K562 (cell line): ENCODE measurements at regions not wholly inside any gene's neighbourhood (a gene's known extent, or its start where the extent isn't known, plus 50 kb on each side); places are given as distances from the start of the nearest gene placed in this dataset.

ENCODE experiments used
- ATAC-seq: fragments of 200-7000 bp; cut with Tn5 transposase; 3 replicates; pipeline ENCODE4 v1.9.1; 2020; ENCODE audit warnings: moderate library complexity
- BruUV-seq: library from RNA; stranded (reverse); fragments of 400-500 nt; replicated peaks from 2 replicates; lab custom pipeline; 2021; lab: Mats Ljungman, UMichigan
- CTCF ChIA-PET: fragments of 300-600 bp; formaldehyde crosslinking; extraction: SDS; loops from one replicate; lab custom pipeline; 2021; ENCODE audit warnings: low intra/inter-chr PET ratio; lab: Yijun Ruan, JAX
- POLR2A ChIA-PET: fragments of 300-600, 350-650 bp; sonication (Branson Sonifier 250); formaldehyde crosslinking; extraction: SDS; loops from one replicate; lab custom pipeline; 2021; ENCODE audit warnings: antibody characterized with exemption, inconsistent platforms; lab: Yijun Ruan, JAX
- DNase-seq, 4 experiments: peaks; one replicate each; pipeline versions ENCODE4 v3.0.0 to v3.0.0-alpha.2; 2011 to 2018; ENCODE audit warnings: low spot score in 3 of 4, mixed read lengths in 3 of 4; ENCODE audit errors: extremely low read depth in 1 of 4
- FAIRE-seq: peaks from 2 replicates; lab custom pipeline; 2011; peaks lifted over from hg19 to GRCh38; lab: Jason Lieb, UNC
- H2AFZ ChIP-seq: 2 replicates; pipeline ENCODE4 v1.6.0; 2011; ENCODE audit warnings: low read depth, low read length, control low read depth, inconsistent platforms
- H3K27ac ChIP-seq: fragments of 200-600 bp; 3 replicates; pipeline ENCODE4 v1.8.0; 2011; ENCODE audit warnings: low read depth, mild to moderate bottlenecking, control low read depth, inconsistent platforms, low read length, moderate library complexity, mixed read lengths; ENCODE audit errors: extremely low read depth
- H3K27me3 ChIP-seq, 2 experiments: fragments of 300-600 bp in 1 of 2; 2 replicates in 1 of 2; 3 replicates in 1 of 2; pipeline versions ENCODE4 v1.6.0 to v1.8.0; 2011; ENCODE audit warnings: inconsistent platforms in 2 of 2, low read length in 2 of 2, mild to moderate bottlenecking in 1 of 2, mixed read lengths in 1 of 2, moderate library complexity in 1 of 2; ENCODE audit not compliant: control insufficient read depth in 2 of 2, insufficient read depth in 2 of 2
- H3K36me3 ChIP-seq: fragments of 300-600 bp; 3 replicates; pipeline ENCODE4 v1.8.0; 2011; ENCODE audit warnings: mild to moderate bottlenecking, low read length, inconsistent platforms; ENCODE audit not compliant: control insufficient read depth, insufficient read depth
- H3K4me1 ChIP-seq, 2 experiments: fragments of 200-600 bp in 1 of 2; replicated peaks in 1 of 2; 2 replicates in 1 of 2; 3 replicates in 1 of 2; pipeline versions ENCODE4 v1.5.1 to v1.8.0; 2011; ENCODE audit warnings: inconsistent platforms in 2 of 2, low read length in 2 of 2, mild to moderate bottlenecking in 1 of 2, mixed read lengths in 1 of 2, moderate library complexity in 1 of 2; ENCODE audit not compliant: control insufficient read depth in 2 of 2, insufficient read depth in 2 of 2
- H3K4me2 ChIP-seq: 2 replicates; pipeline ENCODE4 v1.6.1; 2011; ENCODE audit warnings: low read length, control low read depth, inconsistent platforms, mixed read lengths; ENCODE audit not compliant: insufficient read depth
- H3K4me3 ChIP-seq: fragments of 200-600 bp; sonication (generic), shearing (Covaris generic); 2 replicates; pipeline ENCODE4 v1.5.1; 2016; ENCODE audit warnings: control low read depth, inconsistent platforms
- H3K79me2 ChIP-seq: fragments of 200-600 bp; 3 replicates; pipeline ENCODE4 v1.8.0; 2011; ENCODE audit warnings: low read length, inconsistent platforms; ENCODE audit not compliant: control insufficient read depth, insufficient read depth
- H3K9ac ChIP-seq, 2 experiments: 2 replicates each; pipeline versions ENCODE4 v1.6.0 to v1.6.1; 2011; ENCODE audit warnings: low read depth in 2 of 2, low read length in 2 of 2, control low read depth in 1 of 2, inconsistent platforms in 1 of 2, mild to moderate bottlenecking in 1 of 2, mixed read lengths in 1 of 2; ENCODE audit not compliant: insufficient read depth in 1 of 2
- H3K9me1 ChIP-seq: one replicate; pipeline ENCODE4 v1.6.0; 2011; ENCODE audit warnings: inconsistent platforms, mild to moderate bottlenecking, low read length, moderate library complexity; ENCODE audit not compliant: control insufficient read depth, insufficient read depth
- H3K9me3 ChIP-seq: replicated peaks from 2 replicates; pipeline ENCODE4 v1.5.1; 2011; ENCODE audit warnings: low read depth, low read length, inconsistent platforms; ENCODE audit not compliant: control insufficient read depth, insufficient read depth
- H4K20me1 ChIP-seq: replicated peaks from 2 replicates; pipeline ENCODE4 v1.6.1; 2011; ENCODE audit warnings: low read length, inconsistent platforms, mixed read lengths; ENCODE audit not compliant: control insufficient read depth, insufficient read depth
- CHD4 ChIP-seq: fragments of 200-600 bp; sonication (generic); IDR thresholded peaks from 3 replicates; pipeline ENCODE4 v1.6.1; 2012; ENCODE audit warnings: low read depth, mild to moderate bottlenecking, mixed read lengths, low read length, inconsistent platforms; ENCODE audit not compliant: insufficient read depth, insufficient replicate concordance, poor library complexity, severe bottlenecking
- GABPB2 ChIP-seq: fragments of 250-450 bp; sonication (Bioruptor Pico); conservative IDR thresholded peaks from 2 replicates; pipeline ENCODE4 v1.5.1; 2021; ENCODE audit warnings: mild to moderate bottlenecking
- GTF2A2 ChIP-seq: IDR thresholded peaks from 2 replicates; pipeline ENCODE4 v1.6.1; 2016; ENCODE audit warnings: mild to moderate bottlenecking, missing genetic modification characterization, missing compliant biosample characterization
- HNRNPL ChIP-seq: fragments of 200-400 bp; formaldehyde crosslinking; IDR thresholded peaks from 2 replicates; pipeline ENCODE4 v1.6.1; 2017; ENCODE audit warnings: low read depth, mild to moderate bottlenecking, low read length
- MBD2 ChIP-seq: sonication (generic); IDR thresholded peaks from 2 replicates; pipeline ENCODE4 v1.6.1; 2016; ENCODE audit warnings: low read depth, borderline replicate concordance
- NFYB ChIP-seq: IDR thresholded peaks from 2 replicates; pipeline ENCODE4 v1.6.1; 2011; ENCODE audit warnings: mild to moderate bottlenecking, moderate library complexity; ENCODE audit not compliant: insufficient read length; ENCODE audit errors: extremely low read depth
- POLR2AphosphoS2 ChIP-seq: IDR thresholded peaks from 2 replicates; pipeline ENCODE4 v1.6.1; 2012; ENCODE audit warnings: low read length, improper control_type of control experiment
- PRPF4 ChIP-seq: fragments of 200-400 bp; formaldehyde crosslinking; IDR thresholded peaks from one replicate; pipeline ENCODE4 v1.6.1; 2017; ENCODE audit warnings: low read length, low read depth, mild to moderate bottlenecking; ENCODE audit not compliant: insufficient read depth, poor library complexity, severe bottlenecking
- RBM17 ChIP-seq: fragments of 200-400 bp; formaldehyde crosslinking; IDR thresholded peaks from 2 replicates; pipeline ENCODE4 v1.6.1; 2017; ENCODE audit warnings: low read depth, mild to moderate bottlenecking, low read length, borderline replicate concordance
- RFX5 ChIP-seq: IDR thresholded peaks from 2 replicates; pipeline ENCODE4 v1.6.1; 2011; ENCODE audit warnings: low read depth, mild to moderate bottlenecking, improper control_type of control experiment, low read length
- SIRT6 ChIP-seq: IDR thresholded peaks from one replicate; pipeline ENCODE4 v1.6.1; 2012; ENCODE audit warnings: low read depth, mild to moderate bottlenecking, control low read depth, inconsistent platforms, low read length, moderate library complexity
- SRSF1 ChIP-seq: fragments of 200-400 bp; formaldehyde crosslinking; IDR thresholded peaks from 2 replicates; pipeline ENCODE4 v1.6.1; 2017; ENCODE audit warnings: mild to moderate bottlenecking, low read depth, low read length, moderate library complexity
- STAG1 ChIP-seq: sonication (generic); formaldehyde crosslinking; IDR thresholded peaks from 2 replicates; pipeline ENCODE4 v1.5.0; 2020; ENCODE audit warnings: missing genetic modification reagents, borderline replicate concordance
- TAF7 ChIP-seq: fragments of 450-650 bp; IDR thresholded peaks from 2 replicates; pipeline ENCODE4 v1.6.1; 2016; ENCODE audit warnings: missing genetic modification characterization, missing compliant biosample characterization
- U2AF1 ChIP-seq: fragments of 200-400 bp; formaldehyde crosslinking; optimal IDR thresholded peaks from 2 replicates; pipeline ENCODE3; 2017; ENCODE audit warnings: mild to moderate bottlenecking, low read depth, low read length, moderate library complexity
- WHSC1 ChIP-seq: IDR thresholded peaks from one replicate; pipeline ENCODE4 v1.6.1; 2012; ENCODE audit warnings: low read length, control low read depth, inconsistent platforms
- ZNF23 ChIP-seq: fragments of 250-450 bp; sonication (Bioruptor Pico); IDR thresholded peaks from 2 replicates; pipeline ENCODE4 v1.4.0; 2020; ENCODE audit warnings: mild to moderate bottlenecking
- ZNF239 ChIP-seq: fragments of 250-450 bp; sonication (Bioruptor Pico); IDR thresholded peaks from 2 replicates; pipeline ENCODE4 v1.4.0; 2020; ENCODE audit warnings: mild to moderate bottlenecking
- WGBS: fragments of 100-300 bp; shearing (Covaris generic); methylation state at CpG from one replicate; pipeline ENCODE4 v1.1.6; 2016; ENCODE audit warnings: low coverage, mixed read lengths; ENCODE audit not compliant: insufficient coverage; ENCODE audit errors: missing lambda C conversion rate; 5-methylcytosine and 5-hydroxymethylcytosine counted together
- in situ Hi-C: fragments of 300-500 bp; cut with MboI; formaldehyde crosslinking; loops from 4 replicates; pipeline ENCODE4 v1.15.0; 2018; ENCODE audit warnings: inconsistent platforms, mixed read lengths
- intact Hi-C: fragments of 100-400 bp; cut with micrococcal nuclease; formaldehyde crosslinking; loops from 2 replicates; pipeline ENCODE4 v1.14.2; 2022
- TF ChIP-seq, protein P1 (sequence below): fragments of 250-450 bp; sonication (Bioruptor Pico); IDR thresholded peaks from 2 replicates; pipeline ENCODE4 v1.4.0; 2020; ENCODE audit warnings: mild to moderate bottlenecking, moderate library complexity, borderline replicate concordance
- TF ChIP-seq, protein P2 (sequence below): sonication (generic); formaldehyde crosslinking; IDR thresholded peaks from 2 replicates; pipeline ENCODE4 v1.9.0; 2022; ENCODE audit warnings: mild to moderate bottlenecking, missing genetic modification reagents

DNA sequence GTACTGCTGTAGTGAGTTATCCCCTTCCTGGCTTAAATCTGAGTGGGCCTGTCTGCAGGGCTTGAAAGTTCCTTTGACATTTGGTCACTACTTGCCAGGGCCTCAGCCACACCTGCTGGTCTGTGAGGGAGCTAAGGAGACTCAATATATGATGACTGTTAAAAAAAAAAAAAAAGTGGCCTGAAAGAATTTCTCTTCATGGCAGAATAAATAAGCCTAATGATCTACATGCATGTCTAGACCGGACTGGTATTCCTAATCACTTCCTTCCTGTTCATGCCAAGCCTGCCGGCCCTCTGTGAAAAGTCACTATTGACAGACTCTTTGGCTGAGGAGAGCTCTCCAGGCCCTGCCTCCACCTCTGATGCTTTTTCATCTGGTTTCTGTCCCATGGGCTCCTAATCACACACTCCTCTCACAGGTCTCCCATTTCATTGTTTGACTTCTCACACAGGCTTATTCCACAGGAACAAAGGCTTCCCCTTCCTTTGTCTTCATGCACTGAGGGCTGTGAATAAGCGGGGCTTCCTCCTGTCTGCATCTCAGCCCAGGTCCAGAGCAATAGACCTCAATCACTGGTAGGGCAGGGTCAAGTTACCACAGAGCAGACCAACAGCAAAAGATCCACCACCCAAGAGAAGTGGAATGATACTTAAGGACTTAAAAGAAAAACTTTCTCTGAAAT, 99.1 kb upstream of the SEC61G start:
- H3K27ac ChIP-seq = no peak overlapping the region
- H3K4me1 ChIP-seq = no peaks in the 10 kb centered on the region
- in situ Hi-C loops = no loop called here
- CTCF ChIA-PET = no interaction called here
- no peaks in the 10 kb centered on the region for H3K36me3 ChIP-seq
- FAIRE-seq = no peak
- H3K9ac ChIP-seq = no peak overlapping the region
- H2AFZ ChIP-seq = no peak overlapping the region
- intact Hi-C loops = no loop called here
- H3K9me3 ChIP-seq = no peaks in the 10 kb centered on the region
- no peak for DNase-seq
- no peak overlapping the region for H3K4me3 ChIP-seq
- H3K79me2 ChIP-seq = no peaks in the 10 kb centered on the region
- TF ChIP-seq SRSF1 = no peak
- TF ChIP-seq, protein P1, sequence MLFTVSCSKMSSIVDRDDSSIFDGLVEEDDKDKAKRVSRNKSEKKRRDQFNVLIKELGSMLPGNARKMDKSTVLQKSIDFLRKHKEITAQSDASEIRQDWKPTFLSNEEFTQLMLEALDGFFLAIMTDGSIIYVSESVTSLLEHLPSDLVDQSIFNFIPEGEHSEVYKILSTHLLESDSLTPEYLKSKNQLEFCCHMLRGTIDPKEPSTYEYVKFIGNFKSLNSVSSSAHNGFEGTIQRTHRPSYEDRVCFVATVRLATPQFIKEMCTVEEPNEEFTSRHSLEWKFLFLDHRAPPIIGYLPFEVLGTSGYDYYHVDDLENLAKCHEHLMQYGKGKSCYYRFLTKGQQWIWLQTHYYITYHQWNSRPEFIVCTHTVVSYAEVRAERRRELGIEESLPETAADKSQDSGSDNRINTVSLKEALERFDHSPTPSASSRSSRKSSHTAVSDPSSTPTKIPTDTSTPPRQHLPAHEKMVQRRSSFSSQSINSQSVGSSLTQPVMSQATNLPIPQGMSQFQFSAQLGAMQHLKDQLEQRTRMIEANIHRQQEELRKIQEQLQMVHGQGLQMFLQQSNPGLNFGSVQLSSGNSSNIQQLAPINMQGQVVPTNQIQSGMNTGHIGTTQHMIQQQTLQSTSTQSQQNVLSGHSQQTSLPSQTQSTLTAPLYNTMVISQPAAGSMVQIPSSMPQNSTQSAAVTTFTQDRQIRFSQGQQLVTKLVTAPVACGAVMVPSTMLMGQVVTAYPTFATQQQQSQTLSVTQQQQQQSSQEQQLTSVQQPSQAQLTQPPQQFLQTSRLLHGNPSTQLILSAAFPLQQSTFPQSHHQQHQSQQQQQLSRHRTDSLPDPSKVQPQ (CRISPR knock-in tag) = no peak
- TF ChIP-seq GTF2A2 (tag) = no peak
- TF ChIP-seq STAG1 (CRISPR knock-in tag) = no peak
- TF ChIP-seq SIRT6 = no peak
- TF ChIP-seq PRPF4 = no peak
- no peak for TF ChIP-seq TAF7
- TF ChIP-seq HNRNPL = no peak
- TF ChIP-seq MBD2 = no peak
- TF ChIP-seq ZNF23 = no peak
- no peak for TF ChIP-seq WHSC1
- no peak for TF ChIP-seq NFYB
- TF ChIP-seq GABPB2 = no peak
- TF ChIP-seq, protein P2, sequence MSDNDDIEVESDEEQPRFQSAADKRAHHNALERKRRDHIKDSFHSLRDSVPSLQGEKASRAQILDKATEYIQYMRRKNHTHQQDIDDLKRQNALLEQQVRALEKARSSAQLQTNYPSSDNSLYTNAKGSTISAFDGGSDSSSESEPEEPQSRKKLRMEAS (CRISPR knock-in tag) = no peak
- no peak for TF ChIP-seq POLR2AphosphoS2
- no peak for TF ChIP-seq U2AF1
- TF ChIP-seq CHD4 = no peak
- no peak for TF ChIP-seq RFX5
- TF ChIP-seq ZNF239 = no peak
- no peak for TF ChIP-seq RBM17
- TF ChIP-seq, all 486 proteins: peak for 0
- Histone ChIP-seq H3K4me2 (no peak overlapping the region), H3K27me3 (peaks cover 0 to 3% of the 10 kb centered on the region in 2 experiments; a peak in 1 of 5 replicates), H4K20me1 (no peaks in the 10 kb centered on the region), H3K9me1 (no peaks in the 10 kb centered on the region)
- POLR2A ChIA-PET = interaction anchor here (0.6 kb wide), 1 partner anchor 12 kb away, joined by 3 read pairs; no protein-coding TSS in a partner anchor
- WGBS = 0% methylated on average over 3 of the region's 3 CpGs
- no TSS peak for BruUV-seq
- no peak for ATAC-seq
